ENCODE measurements at regions not wholly inside any gene's neighbourhood (a gene's known extent, or its start where the extent isn't known, plus 50 kb on each side); places are given as distances from the start of the nearest gene placed in this dataset.

DNA sequence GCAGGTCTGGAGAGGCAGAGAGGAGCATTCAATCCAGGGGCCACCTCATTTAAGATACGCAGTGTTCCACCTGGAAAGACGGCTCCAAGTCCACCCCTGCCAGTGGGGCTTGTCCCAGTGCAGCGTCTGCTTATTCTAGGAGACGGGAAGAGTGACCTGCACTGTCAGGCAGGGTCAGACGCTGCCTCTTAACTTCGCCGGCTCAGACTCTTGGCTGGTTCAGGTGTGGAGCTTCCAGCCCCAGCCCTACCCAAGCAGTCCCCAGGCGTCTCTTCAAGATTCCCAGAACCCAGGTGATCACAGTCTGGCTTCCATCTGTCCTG, 208.5 kb downstream of the TFCP2L1 start:
- no peak for TF ChIP-seq POLR2AphosphoS5 (IDR thresholded peaks at IDR 0.05; ENCODE audit: low read depth, low read length)
- TF ChIP-seq FOXP2 (optimal IDR thresholded peaks at IDR 0.05; ENCODE audit: borderline replicate concordance, extremely low read depth, extremely low read length, insufficient read depth) = no peak
- TF ChIP-seq, protein P1, sequence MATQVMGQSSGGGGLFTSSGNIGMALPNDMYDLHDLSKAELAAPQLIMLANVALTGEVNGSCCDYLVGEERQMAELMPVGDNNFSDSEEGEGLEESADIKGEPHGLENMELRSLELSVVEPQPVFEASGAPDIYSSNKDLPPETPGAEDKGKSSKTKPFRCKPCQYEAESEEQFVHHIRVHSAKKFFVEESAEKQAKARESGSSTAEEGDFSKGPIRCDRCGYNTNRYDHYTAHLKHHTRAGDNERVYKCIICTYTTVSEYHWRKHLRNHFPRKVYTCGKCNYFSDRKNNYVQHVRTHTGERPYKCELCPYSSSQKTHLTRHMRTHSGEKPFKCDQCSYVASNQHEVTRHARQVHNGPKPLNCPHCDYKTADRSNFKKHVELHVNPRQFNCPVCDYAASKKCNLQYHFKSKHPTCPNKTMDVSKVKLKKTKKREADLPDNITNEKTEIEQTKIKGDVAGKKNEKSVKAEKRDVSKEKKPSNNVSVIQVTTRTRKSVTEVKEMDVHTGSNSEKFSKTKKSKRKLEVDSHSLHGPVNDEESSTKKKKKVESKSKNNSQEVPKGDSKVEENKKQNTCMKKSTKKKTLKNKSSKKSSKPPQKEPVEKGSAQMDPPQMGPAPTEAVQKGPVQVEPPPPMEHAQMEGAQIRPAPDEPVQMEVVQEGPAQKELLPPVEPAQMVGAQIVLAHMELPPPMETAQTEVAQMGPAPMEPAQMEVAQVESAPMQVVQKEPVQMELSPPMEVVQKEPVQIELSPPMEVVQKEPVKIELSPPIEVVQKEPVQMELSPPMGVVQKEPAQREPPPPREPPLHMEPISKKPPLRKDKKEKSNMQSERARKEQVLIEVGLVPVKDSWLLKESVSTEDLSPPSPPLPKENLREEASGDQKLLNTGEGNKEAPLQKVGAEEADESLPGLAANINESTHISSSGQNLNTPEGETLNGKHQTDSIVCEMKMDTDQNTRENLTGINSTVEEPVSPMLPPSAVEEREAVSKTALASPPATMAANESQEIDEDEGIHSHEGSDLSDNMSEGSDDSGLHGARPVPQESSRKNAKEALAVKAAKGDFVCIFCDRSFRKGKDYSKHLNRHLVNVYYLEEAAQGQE (IDR thresholded peaks at IDR 0.05; ENCODE audit: insufficient read depth in 1 of 2, low read depth in 2 of 2, low read length in 2 of 2) = no peak

DNA sequence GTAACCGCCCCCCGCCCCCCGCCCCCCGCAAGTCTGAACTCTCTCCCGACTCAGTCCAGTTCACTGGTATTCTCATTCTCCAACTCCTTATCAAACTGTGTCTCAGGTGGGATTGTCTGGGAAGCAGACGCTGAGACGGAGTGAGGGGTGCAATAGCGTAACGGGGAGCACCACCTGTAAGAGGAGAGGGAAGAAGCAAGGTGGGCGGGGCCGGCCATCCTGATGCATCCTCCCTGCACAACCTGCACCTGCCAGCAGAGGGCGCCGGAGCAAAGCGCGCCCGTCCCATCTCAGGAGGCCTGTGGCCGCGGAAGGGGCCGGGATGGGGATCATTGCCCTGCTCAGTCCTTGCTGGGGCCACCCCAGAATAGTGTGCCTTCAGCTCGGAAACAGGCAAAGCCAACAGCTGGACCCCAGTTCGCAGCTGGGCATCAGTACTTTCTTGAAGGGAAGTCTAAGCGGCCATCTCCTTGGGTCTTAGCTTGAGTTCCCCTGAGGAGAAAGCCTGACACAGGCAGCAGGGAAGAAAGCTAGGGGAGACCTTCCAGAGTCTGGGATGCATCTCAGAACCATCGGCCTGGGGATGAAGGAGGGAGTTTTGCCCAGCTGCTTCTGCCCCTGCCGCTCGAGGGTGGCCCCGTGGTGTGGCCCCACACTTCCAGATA, 208.0 kb downstream of the TFCP2L1 start:
- TF ChIP-seq POLR2AphosphoS5 (IDR thresholded peaks at IDR 0.05; ENCODE audit: low read depth, low read length) = no peak
- TF ChIP-seq, protein P1 (IDR thresholded peaks at IDR 0.05; ENCODE audit: insufficient read depth in 1 of 2, low read depth in 2 of 2, low read length in 2 of 2) = no peak
- TF ChIP-seq TAF1 (IDR thresholded peaks at IDR 0.05; ENCODE audit: borderline replicate concordance, insufficient read depth, low read length) = no peak
- TF ChIP-seq SIN3A (IDR thresholded peaks at IDR 0.05; ENCODE audit: borderline replicate concordance, insufficient read depth, low read length) = no peak
- TF ChIP-seq FOXP2 (optimal IDR thresholded peaks at IDR 0.05; ENCODE audit: borderline replicate concordance, extremely low read depth, extremely low read length, insufficient read depth) = no peak

DNA sequence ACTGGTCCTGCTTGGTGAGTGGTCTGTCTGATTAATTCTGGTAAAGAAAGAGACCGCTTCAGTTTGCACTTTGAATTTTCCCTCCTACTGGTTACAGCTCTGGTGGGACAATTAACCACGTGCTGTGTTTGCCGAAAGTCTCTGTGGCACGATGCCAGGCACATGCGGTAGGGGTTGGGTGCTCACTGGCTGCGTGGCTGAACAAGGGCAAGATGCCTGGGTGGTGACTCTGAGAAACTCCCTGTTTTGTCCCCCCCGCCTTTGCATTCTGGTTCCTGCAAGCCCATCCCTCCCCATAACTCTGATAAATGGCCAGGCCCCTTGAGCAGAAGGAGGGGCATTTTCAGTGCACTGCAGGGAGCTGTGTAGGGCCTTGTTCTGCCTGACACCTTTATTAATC, 206.1 kb downstream of the TFCP2L1 start:
- TF ChIP-seq, protein P1 (IDR thresholded peaks at IDR 0.05; ENCODE audit: insufficient read depth in 1 of 2, low read depth in 2 of 2, low read length in 2 of 2) = no peak
- TF ChIP-seq FOXP2 (optimal IDR thresholded peaks at IDR 0.05; ENCODE audit: borderline replicate concordance, extremely low read depth, extremely low read length, insufficient read depth) (no peak), POLR2AphosphoS5 (IDR thresholded peaks at IDR 0.05; ENCODE audit: low read depth, low read length) (no peak), SIN3A (IDR thresholded peaks at IDR 0.05; ENCODE audit: borderline replicate concordance, insufficient read depth, low read length) (no peak), TAF1 (IDR thresholded peaks at IDR 0.05; ENCODE audit: borderline replicate concordance, insufficient read depth, low read length) (no peak)

DNA sequence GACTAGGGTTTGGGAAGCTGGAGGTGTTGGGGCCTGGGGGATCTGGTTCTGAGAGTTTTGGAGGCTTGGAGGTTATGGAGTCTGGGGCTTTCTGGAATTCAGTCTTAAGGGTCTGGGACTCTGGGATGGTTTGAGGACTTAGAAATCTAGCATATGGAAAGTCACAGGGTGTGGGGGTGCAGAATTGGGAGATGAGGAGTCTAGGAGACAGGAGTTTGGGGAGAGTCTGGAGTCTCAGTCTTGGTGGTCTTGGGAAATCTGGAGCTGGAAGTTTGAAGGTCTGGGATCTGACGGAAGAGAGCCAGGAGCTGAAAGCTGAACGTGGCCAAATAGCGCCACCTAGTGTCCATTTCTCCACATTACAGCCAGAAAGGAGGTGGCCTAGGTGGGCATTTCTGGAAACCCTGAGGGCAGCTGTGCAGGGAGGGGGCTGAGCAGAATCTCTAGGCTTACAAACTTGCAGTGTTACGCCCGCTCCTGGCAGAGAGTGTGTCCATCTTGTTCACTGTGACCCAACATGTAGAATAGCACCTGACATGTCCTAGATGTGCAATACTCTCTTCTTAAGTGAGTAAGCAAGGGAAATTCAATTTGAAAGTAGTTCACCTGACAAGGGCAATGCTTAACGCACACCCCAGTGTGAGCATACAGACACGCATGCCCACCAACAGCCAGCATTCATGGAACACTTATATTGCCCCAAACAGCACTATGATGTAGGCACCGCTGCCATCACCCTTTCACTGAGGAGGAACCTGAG, 204.8 kb downstream of the TFCP2L1 start:
- TF ChIP-seq TAF1 (IDR thresholded peaks at IDR 0.05; ENCODE audit: borderline replicate concordance, insufficient read depth, low read length) (no peak), POLR2AphosphoS5 (IDR thresholded peaks at IDR 0.05; ENCODE audit: low read depth, low read length) (no peak)
- TF ChIP-seq, protein P1 (IDR thresholded peaks at IDR 0.05; ENCODE audit: insufficient read depth in 1 of 2, low read depth in 2 of 2, low read length in 2 of 2) = no peak
